HUES48 (cell line): ENCODE measurements at regions not wholly inside any gene's neighbourhood (a gene's known extent, or its start where the extent isn't known, plus 50 kb on each side); places are given as distances from the start of the nearest gene placed in this dataset.

ENCODE experiments used
- H3K27ac ChIP-seq: one replicate; pipeline ENCODE4 v1.7.0; 2013; ENCODE audit warnings: low read depth, low read length, inconsistent platforms
- H3K27me3 ChIP-seq: 2 replicates; pipeline ENCODE4 v1.6.1; 2013; ENCODE audit warnings: mild to moderate bottlenecking, low read length; ENCODE audit not compliant: control insufficient read depth, insufficient read depth
- H3K36me3 ChIP-seq: 2 replicates; pipeline ENCODE4 v1.6.1; 2013; ENCODE audit warnings: low read length; ENCODE audit not compliant: control insufficient read depth, insufficient read depth
- H3K4me1 ChIP-seq: 2 replicates; pipeline ENCODE4 v1.6.1; 2013; ENCODE audit warnings: mild to moderate bottlenecking, low read length; ENCODE audit not compliant: control insufficient read depth, insufficient read depth
- H3K4me3 ChIP-seq: 2 replicates; pipeline ENCODE4 v1.5.1; 2013; ENCODE audit warnings: mild to moderate bottlenecking, low read depth, low read length
- H3K9ac ChIP-seq: 2 replicates; pipeline ENCODE4 v1.6.1; 2013; ENCODE audit warnings: mild to moderate bottlenecking, low read depth, low read length, moderate library complexity
- H3K9me3 ChIP-seq: 2 replicates; pipeline ENCODE4 v1.6.1; 2013; ENCODE audit warnings: low read length; ENCODE audit not compliant: control insufficient read depth, insufficient read depth

DNA sequence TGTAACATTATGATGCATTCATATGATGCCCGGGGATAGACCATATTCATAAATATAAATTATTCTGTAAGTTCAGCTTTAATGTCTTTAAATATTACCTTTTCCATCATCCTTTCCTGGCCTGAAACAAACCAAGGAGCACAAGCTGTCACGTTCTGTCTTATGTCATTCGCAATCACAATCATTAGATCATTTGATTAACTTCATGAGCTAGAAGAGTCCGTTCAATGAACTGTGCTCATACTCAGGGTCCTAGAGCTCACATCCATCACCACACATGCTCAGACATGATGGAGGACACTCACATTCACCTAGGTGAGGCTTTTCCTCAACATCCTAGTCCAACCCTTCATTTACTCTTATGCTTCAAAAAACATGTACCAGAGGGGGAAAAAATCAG is 599.0 kb upstream of the ID2 start:
- H3K9me3 ChIP-seq, result no peaks in the 10 kb centered on the region
- H3K36me3 ChIP-seq, result no peaks in the 10 kb centered on the region
- H3K9ac ChIP-seq, result no peak overlapping the region
- no peaks in the 10 kb centered on the region for H3K27me3 ChIP-seq
- no peak overlapping the region for H3K4me3 ChIP-seq
- no peaks in the 10 kb centered on the region for H3K4me1 ChIP-seq
- no peak overlapping the region for H3K27ac ChIP-seq

DNA sequence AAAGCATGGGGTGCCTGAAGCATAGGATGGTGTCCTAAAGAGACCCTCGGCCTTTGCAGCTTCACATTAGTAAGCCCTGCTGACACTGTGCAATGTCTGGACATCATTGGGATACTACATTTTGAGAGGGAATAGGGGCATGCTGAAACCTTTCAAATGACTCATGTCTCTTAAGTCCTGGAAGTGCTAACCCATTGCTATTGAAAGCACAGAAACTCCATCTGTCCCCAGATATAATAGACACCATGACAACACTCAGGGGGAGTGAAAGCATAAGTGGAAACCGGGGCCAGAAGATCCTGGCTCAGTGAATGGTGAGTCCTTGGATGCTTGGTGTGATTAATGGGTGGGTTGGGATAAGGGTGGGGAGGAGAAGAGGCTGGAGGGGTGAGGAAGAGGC is 595.5 kb upstream of the ID2 start:
- Histone ChIP-seq H3K27me3 (no peaks in the 10 kb centered on the region), H3K4me3 (no peak overlapping the region), H3K9ac (no peak overlapping the region), H3K36me3 (no peaks in the 10 kb centered on the region), H3K27ac (no peak overlapping the region), H3K4me1 (no peaks in the 10 kb centered on the region), H3K9me3 (no peaks in the 10 kb centered on the region)

DNA sequence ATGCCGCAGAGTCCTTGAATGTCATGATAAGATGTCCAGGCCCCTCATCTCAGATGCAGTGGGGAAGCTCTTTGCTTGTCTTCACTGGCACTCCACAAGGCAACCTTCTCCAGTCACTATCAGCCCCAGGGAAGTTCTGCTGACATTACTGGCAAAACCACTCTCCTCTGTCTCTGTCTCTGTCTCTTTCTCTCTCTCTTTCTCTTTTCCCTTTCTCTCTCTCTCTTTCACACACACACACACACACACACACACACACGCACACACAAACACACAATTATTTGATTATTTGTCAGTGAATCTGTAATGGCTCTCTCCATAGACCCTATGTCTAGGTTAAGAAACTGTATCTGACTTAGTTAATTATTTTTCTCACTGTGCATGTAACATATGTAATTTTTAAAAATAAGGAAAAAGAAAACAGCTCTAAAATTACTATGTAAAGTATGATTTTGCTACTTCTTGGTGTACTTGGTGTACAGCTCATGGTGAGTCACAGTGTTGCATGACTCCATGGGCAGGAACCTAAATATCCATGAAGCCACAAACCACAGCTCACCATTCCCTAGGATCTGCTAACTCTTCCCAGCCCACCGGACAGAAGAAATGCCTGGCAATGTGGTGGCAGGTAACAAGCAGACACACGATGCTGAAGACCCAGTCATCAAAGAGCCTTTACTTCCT is 594.9 kb upstream of the ID2 start:
- Histone ChIP-seq H3K4me3 (no peak overlapping the region), H3K9me3 (no peaks in the 10 kb centered on the region), H3K27me3 (no peaks in the 10 kb centered on the region), H3K36me3 (no peaks in the 10 kb centered on the region), H3K27ac (no peak overlapping the region), H3K9ac (no peak overlapping the region), H3K4me1 (no peaks in the 10 kb centered on the region)

DNA sequence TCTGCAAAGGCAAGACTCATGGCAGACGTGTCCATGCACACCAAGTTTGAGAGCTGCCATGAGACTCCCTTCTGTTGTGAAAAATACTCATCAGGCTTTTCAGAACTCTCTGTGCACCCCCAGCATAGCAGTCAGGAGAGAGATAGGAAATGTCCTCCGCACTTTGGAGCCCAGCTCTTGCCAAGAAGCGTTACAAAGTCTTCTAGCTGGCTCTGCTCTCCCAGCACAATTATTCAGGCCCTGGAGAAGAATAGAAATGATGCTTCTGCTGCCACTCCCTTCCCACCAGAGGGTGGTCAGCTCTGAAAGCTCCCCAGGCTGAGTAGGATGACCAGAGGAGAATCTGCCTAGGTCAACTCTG is 594.4 kb upstream of the ID2 start:
- Histone ChIP-seq H3K27ac (no peak overlapping the region), H3K4me1 (no peaks in the 10 kb centered on the region), H3K9me3 (no peaks in the 10 kb centered on the region), H3K36me3 (no peaks in the 10 kb centered on the region), H3K4me3 (no peak overlapping the region), H3K27me3 (no peaks in the 10 kb centered on the region), H3K9ac (no peak overlapping the region)

DNA sequence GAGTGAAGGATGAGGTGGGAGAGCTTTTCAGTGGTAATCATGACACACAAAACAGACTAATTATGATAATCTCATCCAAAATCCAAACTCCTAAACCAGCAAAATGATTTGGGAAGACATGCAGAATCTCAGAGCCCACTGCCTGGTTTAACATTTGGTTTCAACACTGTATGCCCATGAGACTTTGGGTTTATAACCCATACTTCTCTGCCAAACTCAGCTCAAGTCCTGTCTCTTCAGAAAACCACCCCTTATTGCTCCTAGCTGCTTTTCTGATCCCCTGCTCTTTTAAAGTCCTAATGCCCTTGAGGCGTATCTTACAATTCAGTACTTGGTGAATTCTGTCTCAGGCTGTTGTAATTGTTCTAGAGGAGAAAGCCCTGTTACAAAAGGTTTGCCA is 593.0 kb upstream of the ID2 start:
- no peak overlapping the region for H3K27ac ChIP-seq
- H3K27me3 ChIP-seq, result no peaks in the 10 kb centered on the region
- H3K4me1 ChIP-seq, result no peaks in the 10 kb centered on the region
- H3K9me3 ChIP-seq, result no peaks in the 10 kb centered on the region
- no peaks in the 10 kb centered on the region for H3K36me3 ChIP-seq
- H3K4me3 ChIP-seq, result no peak overlapping the region
- H3K9ac ChIP-seq, result no peak overlapping the region

DNA sequence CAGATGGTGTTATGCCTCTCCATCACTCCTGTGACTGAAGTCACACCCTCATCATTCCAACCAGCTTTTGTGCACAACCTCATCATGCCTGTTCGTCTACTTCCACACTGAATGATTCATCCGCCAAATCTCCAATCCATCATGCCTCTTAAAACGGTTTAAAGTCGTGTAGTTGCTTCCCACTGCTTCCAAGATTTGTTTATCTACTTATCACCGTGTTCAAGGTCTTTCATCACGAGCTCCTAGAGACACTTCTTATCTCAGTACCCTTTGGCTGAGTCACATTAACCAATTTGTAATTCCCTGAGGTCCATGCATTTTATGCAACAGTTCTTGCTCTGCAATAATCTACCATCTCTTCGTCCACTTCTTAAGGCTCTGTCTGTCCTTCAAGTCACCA is 592.3 kb upstream of the ID2 start:
- Histone ChIP-seq H3K9ac (no peak overlapping the region), H3K9me3 (no peaks in the 10 kb centered on the region), H3K27me3 (no peaks in the 10 kb centered on the region)

DNA sequence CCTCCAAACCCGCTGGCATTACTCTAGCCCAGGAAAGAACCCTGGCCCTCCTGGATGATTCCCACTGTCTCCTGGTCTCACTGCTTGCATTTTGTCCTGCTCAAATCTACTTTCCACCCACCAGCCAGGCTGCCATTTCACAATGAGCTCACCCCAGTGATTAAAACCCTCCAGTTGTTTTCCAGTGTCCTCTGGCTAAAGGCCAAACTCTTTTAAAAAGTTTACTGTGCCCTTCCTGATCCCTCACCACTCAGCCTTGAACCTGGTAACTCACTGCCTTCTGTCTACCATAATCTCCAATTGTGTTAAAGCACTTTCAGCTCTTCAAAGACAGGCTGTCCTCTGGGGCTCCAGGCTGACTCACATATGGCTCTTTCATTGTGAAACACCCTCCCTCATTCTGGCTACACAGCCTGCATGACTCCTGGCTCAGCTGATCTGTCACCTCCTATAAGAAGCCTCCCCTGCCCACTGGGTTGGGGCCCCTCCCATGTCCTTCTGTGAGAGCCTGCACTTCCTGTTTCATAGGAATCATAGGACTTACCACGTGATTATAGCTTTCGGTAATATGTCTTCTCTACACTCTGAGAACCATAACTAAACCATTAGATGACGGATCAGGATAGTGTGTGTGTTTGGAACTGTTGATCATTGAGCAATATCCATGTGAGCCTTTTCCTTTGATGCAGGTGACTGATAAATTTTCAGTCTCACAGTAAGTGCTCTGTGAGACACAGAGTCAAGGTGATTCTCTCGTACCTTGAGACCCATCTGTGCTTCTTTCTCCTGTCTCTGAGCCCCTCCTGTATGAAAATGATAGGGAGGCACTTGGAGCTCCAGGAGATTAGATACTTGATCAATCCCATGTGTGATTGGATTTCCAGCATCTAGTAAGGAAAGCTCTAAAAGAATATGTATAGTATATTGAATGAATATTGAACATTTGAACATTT is 590.8 kb upstream of the ID2 start:
- Histone ChIP-seq H3K27ac (no peak overlapping the region), H3K9ac (no peak overlapping the region)

More for the DNA sequence above, 592.3 kb upstream of the ID2 start:
- Histone ChIP-seq H3K36me3 (no peaks in the 10 kb centered on the region), H3K27ac (no peak overlapping the region), H3K4me3 (no peak overlapping the region), H3K4me1 (0 out of 2 replicates have a peak, but pooled peaks cover 3% of the 10 kb centered on the region)

DNA sequence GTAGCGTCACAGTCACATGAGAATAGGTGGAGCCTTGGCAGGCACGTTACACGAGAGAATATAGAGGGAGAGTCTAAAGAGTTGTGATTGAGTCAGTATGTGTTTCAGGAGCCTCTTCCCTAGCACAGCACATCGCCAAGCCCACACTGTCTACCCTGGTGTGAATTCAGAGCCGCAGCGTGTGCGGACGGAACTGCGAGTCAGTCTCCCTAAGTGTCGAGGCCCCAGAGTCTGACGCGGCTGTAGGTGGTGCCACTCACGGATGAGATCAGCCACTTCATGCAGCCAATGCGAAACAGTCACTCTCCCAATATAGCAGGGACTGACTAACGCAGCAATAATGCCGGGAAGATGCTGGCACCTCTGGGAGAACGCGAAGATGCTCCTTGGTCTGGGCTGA is 587.3 kb upstream of the ID2 start:
- 0 out of 2 replicates have a peak, but pooled peaks cover 3% of the 10 kb centered on the region for H3K4me1 ChIP-seq
- H3K4me3 ChIP-seq, result no peak overlapping the region
- no peaks in the 10 kb centered on the region for H3K27me3 ChIP-seq
- H3K27ac ChIP-seq, result no peak overlapping the region
- H3K9ac ChIP-seq, result no peak overlapping the region
- H3K9me3 ChIP-seq, result no peaks in the 10 kb centered on the region
- no peaks in the 10 kb centered on the region for H3K36me3 ChIP-seq

More for the DNA sequence above, 590.8 kb upstream of the ID2 start:
- Histone ChIP-seq H3K4me3 (no peak overlapping the region), H3K4me1 (0 out of 2 replicates have a peak, but pooled peaks cover 3% of the 10 kb centered on the region), H3K36me3 (no peaks in the 10 kb centered on the region), H3K9me3 (no peaks in the 10 kb centered on the region), H3K27me3 (no peaks in the 10 kb centered on the region)

DNA sequence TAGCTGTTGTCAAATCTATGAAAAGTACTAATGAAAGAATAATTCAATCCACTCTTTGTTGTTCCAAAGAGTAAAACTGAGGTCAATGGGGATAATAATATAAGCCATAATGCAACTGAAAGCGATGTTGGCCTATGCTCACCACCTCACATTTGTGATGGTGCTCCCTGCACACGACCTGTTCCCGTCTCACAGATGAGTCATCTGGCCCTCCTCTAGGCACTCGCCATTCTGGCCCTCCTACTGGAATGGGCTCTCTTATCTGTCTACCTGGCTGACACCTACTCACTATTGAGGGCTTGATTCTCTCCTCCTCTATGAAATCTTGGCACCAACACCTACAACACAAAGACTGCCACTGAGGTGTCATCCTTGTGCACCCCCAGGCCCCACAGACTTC is 585.9 kb upstream of the ID2 start:
- Histone ChIP-seq H3K27me3 (no peaks in the 10 kb centered on the region), H3K36me3 (no peaks in the 10 kb centered on the region), H3K4me1 (0 out of 2 replicates have a peak, but pooled peaks cover 3% of the 10 kb centered on the region), H3K4me3 (no peak overlapping the region), H3K9me3 (no peaks in the 10 kb centered on the region), H3K27ac (no peak overlapping the region), H3K9ac (no peak overlapping the region)

DNA sequence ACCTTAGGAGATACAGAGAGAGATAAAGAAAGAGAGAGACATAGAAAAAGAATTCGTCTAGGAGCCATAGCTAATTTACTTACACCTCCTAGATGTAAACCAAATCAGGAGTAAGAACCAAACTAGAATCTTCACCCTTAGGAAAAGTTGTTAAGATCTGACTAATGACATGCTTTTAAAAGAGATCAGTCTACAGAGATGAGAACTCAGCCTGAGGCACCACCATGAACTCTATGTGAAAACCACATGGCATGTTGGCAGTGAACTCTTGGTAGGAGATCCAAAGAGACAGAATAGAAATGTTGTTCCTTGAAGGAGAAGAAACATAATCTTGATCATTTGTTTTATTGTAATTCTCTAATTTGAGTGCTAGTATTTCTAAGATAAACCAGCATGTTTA is 585.4 kb upstream of the ID2 start:
- H3K27ac ChIP-seq, result no peak overlapping the region
- no peaks in the 10 kb centered on the region for H3K36me3 ChIP-seq
- no peaks in the 10 kb centered on the region for H3K9me3 ChIP-seq
- no peak overlapping the region for H3K4me3 ChIP-seq
- H3K27me3 ChIP-seq, result no peaks in the 10 kb centered on the region
- H3K9ac ChIP-seq, result no peak overlapping the region
- H3K4me1 ChIP-seq, result 0 out of 2 replicates have a peak, but pooled peaks cover 3% of the 10 kb centered on the region
